Activated CD4-positive, alpha-beta T cell treated with anti-CD3 and anti-CD28 coated beads, Interleukin-2, Interleukin-6, amounts not matched to agents 100 ng/mL and 50 ng/mL, durations not matched to agents 16 hours and 8 hours (primary cell): ENCODE measurements at regions not wholly inside any gene's neighbourhood (a gene's known extent, or its start where the extent isn't known, plus 50 kb on each side); places are given as distances from the start of the nearest gene placed in this dataset.

Experiments
- DNase-seq: peaks from one replicate; pipeline ENCODE4 v3.0.0-alpha.2; 2020

GRCh38 chr6:53974941-53975340 is 136.3 kb upstream of the MLIP start:
- DNase-seq, result no peak

GRCh38 chr6:53975941-53976615 is 135.2 kb upstream of the MLIP start:
- DNase-seq, result no peak

- no peak for DNase-seq
Observed at GRCh38 chr6:53977551-53977950, 133.7 kb upstream of the MLIP start.

- peak; percentile 51 for DNase-seq
Observed at GRCh38 chr6:53979468-53980067, 131.7 kb upstream of the MLIP start.

- no peak for DNase-seq
Observed at GRCh38 chr6:53982366-53983050, 128.7 kb upstream of the MLIP start.

- no peak for DNase-seq
Observed at GRCh38 chr6:53983301-53983700, 127.9 kb upstream of the MLIP start.

GRCh38 chr6:53984163-53984562 is 127.1 kb upstream of the MLIP start:
- DNase-seq, result no peak

GRCh38 chr6:53984581-53984980 is 126.7 kb upstream of the MLIP start:
- DNase-seq, result no peak

- DNase-seq, result no peak
Observed at GRCh38 chr6:53985366-53985765, 125.9 kb upstream of the MLIP start.

GRCh38 chr6:53986165-53986720 is 125.0 kb upstream of the MLIP start:
- peak; percentile 14 for DNase-seq

- no peak for DNase-seq
Observed at GRCh38 chr6:53986721-53987521, 124.3 kb upstream of the MLIP start.

- DNase-seq, result no peak
Observed at GRCh38 chr6:53987522-53987888, 123.7 kb upstream of the MLIP start.

- DNase-seq, result no peak
Observed at GRCh38 chr6:53989504-53989903, 121.7 kb upstream of the MLIP start.

- no peak for DNase-seq
Observed at GRCh38 chr6:53992522-53992921, 118.7 kb upstream of the MLIP start.

GRCh38 chr6:53994201-53994600 is 117.0 kb upstream of the MLIP start:
- DNase-seq, result no peak

GRCh38 chr6:53995935-53996334 is 115.3 kb upstream of the MLIP start:
- DNase-seq, result no peak

- no peak for DNase-seq
Observed at GRCh38 chr6:53998303-53998702, 112.9 kb upstream of the MLIP start.

- no peak for DNase-seq
Observed at GRCh38 chr6:53999088-53999755, 112.0 kb upstream of the MLIP start.

GRCh38 chr6:54002116-54002515 is 109.1 kb upstream of the MLIP start:
- DNase-seq, result no peak

- DNase-seq, result no peak
Observed at GRCh38 chr6:54003316-54003715, 107.9 kb upstream of the MLIP start.

GRCh38 chr6:54008589-54008988 is 102.7 kb upstream of the MLIP start:
- DNase-seq, result no peak

GRCh38 chr6:54009052-54009654 is 102.1 kb upstream of the MLIP start:
- no peak for DNase-seq
